Colonic mucosa (tissue), 4 donors: ENCODE measurements at regions not wholly inside any gene's neighbourhood (a gene's known extent, or its start where the extent isn't known, plus 50 kb on each side); places are given as distances from the start of the nearest gene placed in this dataset.

Experiments
- DNase-seq: peaks from one replicate; pipeline ENCODE4 v3.0.0-alpha.2; 2020
- H3K27ac ChIP-seq: fragments of 200-600 bp; one replicate; pipeline ENCODE4 v1.8.0; 2021
- H3K27me3 ChIP-seq: fragments of 200-600 bp; one replicate; pipeline ENCODE4 v1.8.0; 2021
- H3K36me3 ChIP-seq: fragments of 200-600 bp; one replicate; pipeline ENCODE4 v1.8.0; 2021
- H3K4me1 ChIP-seq: fragments of 200-600 bp; one replicate; pipeline ENCODE4 v1.8.0; 2021; ENCODE audit warnings: mild to moderate bottlenecking
- H3K4me3 ChIP-seq: fragments of 200-600 bp; one replicate; pipeline ENCODE4 v1.8.0; 2021
- H3K9ac ChIP-seq, 2 donors: one replicate each; pipeline ENCODE4 v1.7.0; 2013; ENCODE audit warnings: control low read depth in 2 of 2, low read depth in 2 of 2, low read length in 2 of 2
- H3K9me3 ChIP-seq: fragments of 200-600 bp; one replicate; pipeline ENCODE4 v1.8.0; 2021
- intact Hi-C: fragments of 100-400 bp; cut with DNase I; formaldehyde crosslinking; loops from one replicate; pipeline ENCODE4 v1.14.1; 2022
- TF ChIP-seq, protein P1 (sequence below): fragments of 200-600 bp; IDR thresholded peaks from one replicate; pipeline ENCODE4 v1.8.0; 2022; ENCODE audit warnings: antibody characterized with exemption, mild to moderate bottlenecking
- donor health status: healthy.
- donor health status: DM: no; HTN: no; CAD: no.
- donor health status: DM: no; HTN: no; CAD: no.

DNA sequence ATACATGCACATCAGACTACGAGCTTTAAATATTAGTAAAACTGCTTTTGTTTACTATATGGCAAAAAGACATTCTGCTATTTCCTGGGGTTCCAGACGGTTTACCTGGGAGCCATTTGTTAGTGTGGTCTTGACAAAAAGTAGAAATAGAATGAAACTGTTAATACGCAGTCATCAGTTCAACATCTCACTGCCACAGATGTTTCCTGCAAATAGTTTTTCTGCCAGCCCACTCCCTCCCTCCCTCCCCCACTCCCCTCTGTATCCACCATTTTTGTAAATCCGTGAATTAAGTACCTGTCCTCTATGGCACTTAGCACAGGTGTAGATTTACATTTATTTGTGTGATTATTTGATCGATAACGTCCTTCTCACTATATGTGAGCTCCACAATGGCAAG, 74.6 kb upstream of the TPK1 start:
- Histone ChIP-seq H3K4me1 (no peaks in the 10 kb centered on the region), H3K4me3 (no peak overlapping the region), H3K27me3 (no peaks in the 10 kb centered on the region), H3K27ac (no peak overlapping the region), H3K9me3 (no peaks in the 10 kb centered on the region), H3K36me3 (no peaks in the 10 kb centered on the region), H3K9ac (no peak overlapping the region)
- no peak for DNase-seq
- TF ChIP-seq, protein P1, sequence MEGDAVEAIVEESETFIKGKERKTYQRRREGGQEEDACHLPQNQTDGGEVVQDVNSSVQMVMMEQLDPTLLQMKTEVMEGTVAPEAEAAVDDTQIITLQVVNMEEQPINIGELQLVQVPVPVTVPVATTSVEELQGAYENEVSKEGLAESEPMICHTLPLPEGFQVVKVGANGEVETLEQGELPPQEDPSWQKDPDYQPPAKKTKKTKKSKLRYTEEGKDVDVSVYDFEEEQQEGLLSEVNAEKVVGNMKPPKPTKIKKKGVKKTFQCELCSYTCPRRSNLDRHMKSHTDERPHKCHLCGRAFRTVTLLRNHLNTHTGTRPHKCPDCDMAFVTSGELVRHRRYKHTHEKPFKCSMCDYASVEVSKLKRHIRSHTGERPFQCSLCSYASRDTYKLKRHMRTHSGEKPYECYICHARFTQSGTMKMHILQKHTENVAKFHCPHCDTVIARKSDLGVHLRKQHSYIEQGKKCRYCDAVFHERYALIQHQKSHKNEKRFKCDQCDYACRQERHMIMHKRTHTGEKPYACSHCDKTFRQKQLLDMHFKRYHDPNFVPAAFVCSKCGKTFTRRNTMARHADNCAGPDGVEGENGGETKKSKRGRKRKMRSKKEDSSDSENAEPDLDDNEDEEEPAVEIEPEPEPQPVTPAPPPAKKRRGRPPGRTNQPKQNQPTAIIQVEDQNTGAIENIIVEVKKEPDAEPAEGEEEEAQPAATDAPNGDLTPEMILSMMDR: no peak
- intact Hi-C loops: no loop called here

DNA sequence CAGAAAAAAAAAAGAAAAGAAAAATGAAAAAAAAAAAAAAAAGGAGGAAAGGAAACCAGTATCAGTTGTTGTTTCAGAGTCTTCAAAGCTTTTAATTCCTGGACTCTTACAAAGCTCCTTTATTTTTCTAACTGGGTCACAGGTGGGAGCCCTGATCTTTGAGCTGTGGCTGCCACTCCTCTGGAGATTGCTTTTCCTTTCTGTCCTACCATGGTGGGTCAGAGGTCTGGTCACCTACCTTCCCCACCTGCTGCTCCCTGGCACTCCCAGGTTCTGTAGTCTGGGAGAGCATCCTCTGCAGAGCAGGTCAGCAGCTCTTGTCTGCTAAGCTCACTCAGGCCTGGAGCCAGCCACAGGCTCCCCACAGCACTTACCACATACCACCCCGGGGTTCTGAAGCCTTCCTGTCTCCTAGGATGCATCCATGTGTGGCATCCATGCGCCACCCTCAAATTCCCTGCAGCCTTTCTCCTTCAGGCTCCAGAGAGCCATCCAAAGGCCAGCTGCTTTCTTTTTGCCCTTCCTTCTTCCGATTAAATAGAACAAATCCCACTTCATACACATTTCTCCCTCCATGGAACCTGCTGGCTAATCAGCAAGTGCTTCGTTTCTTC, 73.2 kb upstream of the TPK1 start:
- Histone ChIP-seq H3K9me3 (no peaks in the 10 kb centered on the region), H3K4me3 (no peak overlapping the region), H3K36me3 (no peaks in the 10 kb centered on the region), H3K4me1 (no peaks in the 10 kb centered on the region), H3K27ac (no peak overlapping the region), H3K9ac (no peak overlapping the region), H3K27me3 (no peaks in the 10 kb centered on the region)
- intact Hi-C loops: no loop called here
- TF ChIP-seq, protein P1: no peak
- DNase-seq: no peak

GRCh38 chr7:144908324-144908723, 72.5 kb upstream of the TPK1 start:
- Histone ChIP-seq H3K4me1 (no peaks in the 10 kb centered on the region), H3K9me3 (no peaks in the 10 kb centered on the region), H3K4me3 (no peak overlapping the region), H3K27ac (no peak overlapping the region), H3K36me3 (no peaks in the 10 kb centered on the region), H3K9ac (no peak overlapping the region), H3K27me3 (no peaks in the 10 kb centered on the region)
- TF ChIP-seq, protein P1: no peak
- no peak for DNase-seq
- intact Hi-C loops: no loop called here

GRCh38 chr7:144907577-144907976, 71.7 kb upstream of the TPK1 start:
- H3K27me3 ChIP-seq: no peaks in the 10 kb centered on the region
- no peaks in the 10 kb centered on the region for H3K4me1 ChIP-seq
- intact Hi-C loops: no loop called here
- H3K27ac ChIP-seq: no peak overlapping the region
- TF ChIP-seq, protein P1: no peak
- no peak overlapping the region for H3K4me3 ChIP-seq
- no peaks in the 10 kb centered on the region for H3K36me3 ChIP-seq
- DNase-seq: no peak
- no peaks in the 10 kb centered on the region for H3K9me3 ChIP-seq
- H3K9ac ChIP-seq: no peak overlapping the region

DNA sequence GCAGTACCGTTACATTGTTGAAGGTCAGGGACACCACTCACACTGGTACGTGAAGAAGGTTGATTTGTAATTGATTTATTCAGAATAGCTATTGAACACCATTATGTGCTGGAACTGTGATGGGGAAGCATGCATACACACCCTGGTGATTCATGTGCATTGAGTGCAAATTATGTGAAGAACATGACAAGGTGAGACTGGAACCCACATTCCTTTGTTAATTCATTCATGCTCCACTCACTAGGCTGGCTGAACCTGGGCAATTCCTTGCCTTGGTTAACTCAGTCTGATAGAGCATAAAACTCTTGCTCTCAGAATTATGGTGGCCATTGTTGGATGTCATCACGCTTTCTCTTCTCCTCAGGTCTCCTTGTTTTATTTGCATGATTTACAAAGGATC, 67.3 kb upstream of the TPK1 start:
- Histone ChIP-seq H3K36me3 (no peaks in the 10 kb centered on the region), H3K4me1 (no peaks in the 10 kb centered on the region), H3K9me3 (no peaks in the 10 kb centered on the region), H3K27ac (no peak overlapping the region), H3K4me3 (no peak overlapping the region), H3K27me3 (no peaks in the 10 kb centered on the region), H3K9ac (no peak overlapping the region)
- DNase-seq: no peak
- TF ChIP-seq, protein P1: no peak
- intact Hi-C loops: no loop called here
